ENCODE measurements at regions not wholly inside any gene's neighbourhood (a gene's known extent, or its start where the extent isn't known, plus 50 kb on each side); places are given as distances from the start of the nearest gene placed in this dataset.

- H3K4ac ChIP-seq (ENCODE audit: low read depth in 1 of 2, low read length in 2 of 2): no peak overlapping the region
- peaks cover 18 to 24% of the 10 kb centered on the region in 2 experiments for H3K27me3 ChIP-seq (ENCODE audit: control insufficient read depth in 1 of 2, insufficient read depth in 1 of 2, low read length in 2 of 2)
- no peaks in the 10 kb centered on the region for H3K36me3 ChIP-seq (ENCODE audit: control insufficient read depth in 1 of 2, insufficient read depth in 2 of 2, low read depth in 1 of 2, low read length in 2 of 2)
- H3K4me3 ChIP-seq (ENCODE audit: insufficient read depth in 1 of 2, low read depth in 1 of 2, low read length in 2 of 2): no peak overlapping the region
- H4K91ac ChIP-seq (ENCODE audit: low read length): no peak overlapping the region
- H3K4me1 ChIP-seq (ENCODE audit: control insufficient read depth, insufficient read depth, low read depth, low read length): no peaks in the 10 kb centered on the region
- no peak overlapping the region for H2BK120ac ChIP-seq (ENCODE audit: low read depth, low read length)
- no peak overlapping the region for H3K14ac ChIP-seq (ENCODE audit: low read length in 2 of 2)
- H3K9me3 ChIP-seq (ENCODE audit: control insufficient read depth, low read length): no peaks in the 10 kb centered on the region
- no peak overlapping the region for H2BK12ac ChIP-seq (ENCODE audit: low read length in 2 of 2)
- no peak overlapping the region for H3K27ac ChIP-seq (ENCODE audit: low read length, poor library complexity, severe bottlenecking)
- H3K9ac ChIP-seq (ENCODE audit: low read length): no peak overlapping the region
- H2BK5ac ChIP-seq (ENCODE audit: low read depth, low read length, poor library complexity, severe bottlenecking): no peak overlapping the region
- H4K8ac ChIP-seq (ENCODE audit: low read length): no peak overlapping the region
- H3K18ac ChIP-seq (ENCODE audit: low read depth in 1 of 2, low read length in 2 of 2): no peak overlapping the region
- no peak overlapping the region for H2AFZ ChIP-seq (ENCODE audit: low read depth, low read length)
- no peaks in the 10 kb centered on the region for H3K79me1 ChIP-seq (replicated peaks; ENCODE audit: low read length, poor library complexity, severe bottlenecking)
- no peak overlapping the region for H2AK5ac ChIP-seq (ENCODE audit: low read length, severe bottlenecking)
- H3K4me2 ChIP-seq (ENCODE audit: low read length, poor library complexity, severe bottlenecking): no peak overlapping the region
- no peak overlapping the region for H2BK15ac ChIP-seq (ENCODE audit: low read depth, poor library complexity, severe bottlenecking)
- H3K23ac ChIP-seq (ENCODE audit: low read length in 2 of 2): no peak overlapping the region
- no peak for DNase-seq
- WGBS: 71% methylated on average over 2 of the region's 4 CpGs
These were observed 75.6 kb downstream of the ICOS start for GRCh38 chr2:204012072-204012653.

DNA sequence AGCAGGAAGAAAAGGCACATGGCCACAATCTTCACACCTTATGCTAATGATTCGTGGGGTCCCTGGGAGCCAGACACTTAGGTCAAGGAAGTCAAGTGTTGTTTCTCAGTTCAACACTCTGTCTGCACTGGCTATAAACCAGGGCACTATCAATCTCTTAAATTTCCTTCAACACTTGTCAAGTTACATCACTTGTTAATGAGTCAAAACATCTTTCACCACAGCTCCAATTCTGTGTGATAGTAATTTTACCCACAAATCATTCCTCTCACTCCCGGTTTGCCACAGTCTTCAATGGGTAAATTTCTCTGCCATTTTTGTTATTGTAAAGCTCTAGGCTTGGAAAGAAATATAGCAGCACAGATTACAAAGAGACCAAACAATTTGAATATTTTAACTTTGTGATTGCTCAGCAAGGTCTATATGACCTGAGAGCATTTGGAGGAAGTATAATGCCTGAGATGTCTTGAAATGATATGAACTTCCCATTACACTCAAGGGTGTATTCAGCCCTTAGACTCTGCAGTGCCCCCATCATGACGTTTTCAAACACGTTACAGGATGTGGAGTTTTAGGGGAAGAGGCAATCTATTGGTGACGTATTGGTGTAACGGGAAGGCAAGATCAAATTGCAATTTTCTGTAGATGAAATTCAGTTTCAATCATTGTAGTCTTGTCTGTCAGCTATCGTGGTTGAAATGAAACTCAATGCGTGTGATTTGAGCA, 78.7 kb downstream of the ICOS start:
- H2BK5ac ChIP-seq (ENCODE audit: low read depth, low read length, poor library complexity, severe bottlenecking): no peak overlapping the region
- H3K4me1 ChIP-seq (ENCODE audit: control insufficient read depth, insufficient read depth, low read depth, low read length): no peaks in the 10 kb centered on the region
- no peak overlapping the region for H3K27ac ChIP-seq (ENCODE audit: low read length, poor library complexity, severe bottlenecking)
- H2BK15ac ChIP-seq (ENCODE audit: low read depth, poor library complexity, severe bottlenecking): no peak overlapping the region
- H3K27me3 ChIP-seq (ENCODE audit: control insufficient read depth in 1 of 2, insufficient read depth in 1 of 2, low read length in 2 of 2): peaks cover 10 to 11% of the 10 kb centered on the region in 2 experiments
- H2BK120ac ChIP-seq (ENCODE audit: low read depth, low read length): no peak overlapping the region
- H4K8ac ChIP-seq (ENCODE audit: low read length): no peak overlapping the region
- H3K14ac ChIP-seq (ENCODE audit: low read length in 2 of 2): no peak overlapping the region
- no peak overlapping the region for H2AK5ac ChIP-seq (ENCODE audit: low read length, severe bottlenecking)
- no peak overlapping the region for H3K4me2 ChIP-seq (ENCODE audit: low read length, poor library complexity, severe bottlenecking)
- no peak overlapping the region for H2AFZ ChIP-seq (ENCODE audit: low read depth, low read length)
- WGBS: 58% methylated on average over 5 of the region's 8 CpGs
- H3K9ac ChIP-seq (ENCODE audit: low read length): no peak overlapping the region
- no peak overlapping the region for H3K23ac ChIP-seq (ENCODE audit: low read length in 2 of 2)
- no peak overlapping the region for H3K4me3 ChIP-seq (ENCODE audit: insufficient read depth in 1 of 2, low read depth in 1 of 2, low read length in 2 of 2)
- H3K4ac ChIP-seq (ENCODE audit: low read depth in 1 of 2, low read length in 2 of 2): no peak overlapping the region
- H4K91ac ChIP-seq (ENCODE audit: low read length): no peak overlapping the region
- no peak overlapping the region for H3K18ac ChIP-seq (ENCODE audit: low read depth in 1 of 2, low read length in 2 of 2)
- H3K79me1 ChIP-seq (replicated peaks; ENCODE audit: low read length, poor library complexity, severe bottlenecking): no peaks in the 10 kb centered on the region
- DNase-seq: no peak
- H2BK12ac ChIP-seq (ENCODE audit: low read length in 2 of 2): no peak overlapping the region
- H3K9me3 ChIP-seq (ENCODE audit: control insufficient read depth, low read length): no peaks in the 10 kb centered on the region
- no peaks in the 10 kb centered on the region for H3K36me3 ChIP-seq (ENCODE audit: control insufficient read depth in 1 of 2, insufficient read depth in 2 of 2, low read depth in 1 of 2, low read length in 2 of 2)

DNA sequence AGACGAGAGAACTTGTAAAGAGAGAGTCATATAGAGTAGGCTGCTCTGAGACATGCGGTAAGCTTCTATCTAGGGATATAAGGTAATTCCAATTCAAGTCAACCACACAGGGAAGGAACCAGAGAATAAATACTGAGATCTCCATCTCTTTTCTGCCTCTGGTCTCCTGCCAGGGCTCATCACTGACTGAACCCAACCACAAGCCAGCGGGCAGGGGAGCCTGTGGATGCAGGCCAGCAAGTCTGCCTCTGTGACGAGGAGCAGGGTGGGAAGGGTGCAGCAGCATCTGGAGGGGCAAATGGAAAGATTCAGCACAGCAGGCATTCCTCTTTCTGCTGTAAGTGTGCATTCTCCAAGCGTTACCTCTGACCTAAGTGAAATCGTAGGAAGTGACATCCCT, 82.2 kb downstream of the ICOS start:
- Histone ChIP-seq H2AK5ac (ENCODE audit: low read length, severe bottlenecking) (no peak overlapping the region), H3K4me2 (ENCODE audit: low read length, poor library complexity, severe bottlenecking) (no peak overlapping the region), H3K14ac (ENCODE audit: low read length in 2 of 2) (no peak overlapping the region), H3K4me3 (ENCODE audit: insufficient read depth in 1 of 2, low read depth in 1 of 2, low read length in 2 of 2) (no peak overlapping the region), H3K18ac (ENCODE audit: low read depth in 1 of 2, low read length in 2 of 2) (no peak overlapping the region), H2BK15ac (ENCODE audit: low read depth, poor library complexity, severe bottlenecking) (no peak overlapping the region), H2BK120ac (ENCODE audit: low read depth, low read length) (no peak overlapping the region), H3K79me1 (replicated peaks; ENCODE audit: low read length, poor library complexity, severe bottlenecking) (no peaks in the 10 kb centered on the region), H3K4me1 (ENCODE audit: control insufficient read depth, insufficient read depth, low read depth, low read length) (no peaks in the 10 kb centered on the region), H2BK12ac (ENCODE audit: low read length in 2 of 2) (no peak overlapping the region), H3K36me3 (ENCODE audit: control insufficient read depth in 1 of 2, insufficient read depth in 2 of 2, low read depth in 1 of 2, low read length in 2 of 2) (no peaks in the 10 kb centered on the region), H3K9me3 (ENCODE audit: control insufficient read depth, low read length) (no peaks in the 10 kb centered on the region), H4K91ac (ENCODE audit: low read length) (no peak overlapping the region), H3K9ac (ENCODE audit: low read length) (no peak overlapping the region), H3K27me3 (ENCODE audit: control insufficient read depth in 1 of 2, insufficient read depth in 1 of 2, low read length in 2 of 2) (peaks cover 9 to 11% of the 10 kb centered on the region in 2 experiments), H3K4ac (ENCODE audit: low read depth in 1 of 2, low read length in 2 of 2) (no peak overlapping the region), H4K8ac (ENCODE audit: low read length) (no peak overlapping the region), H3K23ac (ENCODE audit: low read length in 2 of 2) (no peak overlapping the region), H2BK5ac (ENCODE audit: low read depth, low read length, poor library complexity, severe bottlenecking) (no peak overlapping the region), H3K27ac (ENCODE audit: low read length, poor library complexity, severe bottlenecking) (no peak overlapping the region), H2AFZ (ENCODE audit: low read depth, low read length) (no peak overlapping the region)
- 82% methylated on average over 6 of the region's 6 CpGs for WGBS
- DNase-seq: no peak

DNA sequence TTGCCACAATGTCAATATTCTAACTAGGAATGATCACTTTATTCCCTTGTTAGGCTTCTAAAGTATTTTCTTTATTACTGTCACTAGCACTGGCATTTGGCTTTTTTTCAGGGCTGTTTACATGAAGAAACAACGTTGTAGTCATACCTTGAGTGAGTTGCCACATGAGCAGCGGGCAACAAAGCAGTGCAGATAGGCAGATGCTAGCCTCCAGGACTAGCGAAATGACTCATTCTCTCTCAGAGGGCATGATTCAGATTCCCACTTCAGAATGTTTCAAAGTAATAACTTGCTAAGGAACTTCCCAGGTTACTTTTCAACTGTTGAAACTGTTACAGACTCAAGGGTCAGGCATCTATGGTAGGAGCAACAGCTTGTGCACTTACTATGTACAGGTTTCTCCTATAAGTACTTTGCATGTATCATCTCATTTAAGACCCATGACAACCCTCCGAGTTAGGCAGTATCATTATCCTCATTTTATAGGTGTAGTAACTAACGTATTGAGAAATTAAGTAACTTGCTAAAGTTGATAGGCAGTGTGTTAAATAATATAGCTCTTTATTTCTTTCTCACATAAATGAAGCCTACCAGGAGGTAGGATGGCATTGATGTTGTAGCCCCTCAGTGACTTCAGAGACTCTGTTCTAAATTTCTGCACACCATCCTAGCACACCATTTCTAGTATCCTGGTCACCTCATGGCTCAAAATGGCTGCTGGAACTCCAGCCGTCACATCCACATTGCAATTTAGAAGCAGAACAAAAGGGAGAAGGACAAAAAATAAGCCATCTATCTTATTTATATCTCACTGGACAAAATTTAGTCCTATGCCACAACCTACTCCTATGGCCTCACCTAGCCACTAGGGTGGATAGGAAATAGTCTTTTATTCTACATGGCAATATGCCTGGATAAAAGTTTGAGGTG, 83.3 kb downstream of the ICOS start:
- Histone ChIP-seq H3K4ac (ENCODE audit: low read depth in 1 of 2, low read length in 2 of 2) (no peak overlapping the region), H3K9ac (ENCODE audit: low read length) (no peak overlapping the region), H2BK120ac (ENCODE audit: low read depth, low read length) (no peak overlapping the region), H2BK15ac (ENCODE audit: low read depth, poor library complexity, severe bottlenecking) (no peak overlapping the region), H3K27ac (ENCODE audit: low read length, poor library complexity, severe bottlenecking) (no peak overlapping the region), H3K14ac (ENCODE audit: low read length in 2 of 2) (no peak overlapping the region), H4K8ac (ENCODE audit: low read length) (no peak overlapping the region), H2BK12ac (ENCODE audit: low read length in 2 of 2) (no peak overlapping the region), H2AFZ (ENCODE audit: low read depth, low read length) (no peak overlapping the region), H3K18ac (ENCODE audit: low read depth in 1 of 2, low read length in 2 of 2) (no peak overlapping the region), H3K4me3 (ENCODE audit: insufficient read depth in 1 of 2, low read depth in 1 of 2, low read length in 2 of 2) (no peak overlapping the region), H2BK5ac (ENCODE audit: low read depth, low read length, poor library complexity, severe bottlenecking) (no peak overlapping the region), H3K4me1 (ENCODE audit: control insufficient read depth, insufficient read depth, low read depth, low read length) (no peaks in the 10 kb centered on the region), H3K4me2 (ENCODE audit: low read length, poor library complexity, severe bottlenecking) (no peak overlapping the region), H3K23ac (ENCODE audit: low read length in 2 of 2) (no peak overlapping the region), H3K36me3 (ENCODE audit: control insufficient read depth in 1 of 2, insufficient read depth in 2 of 2, low read depth in 1 of 2, low read length in 2 of 2) (no peaks in the 10 kb centered on the region), H3K9me3 (ENCODE audit: control insufficient read depth, low read length) (no peaks in the 10 kb centered on the region), H2AK5ac (ENCODE audit: low read length, severe bottlenecking) (no peak overlapping the region), H3K79me1 (replicated peaks; ENCODE audit: low read length, poor library complexity, severe bottlenecking) (no peaks in the 10 kb centered on the region), H3K27me3 (ENCODE audit: control insufficient read depth in 1 of 2, insufficient read depth in 1 of 2, low read length in 2 of 2) (peaks cover 4 to 11% of the 10 kb centered on the region in 2 experiments), H4K91ac (ENCODE audit: low read length) (no peak overlapping the region)
- whole genome bisulfite sequencing: 65% methylated on average over 4 of the region's 6 CpGs
- peak; percentile 14 for DNase-seq

Data from mesenchymal stem cell (in vitro differentiated cells and primary cell).